ENCODE measurements at regions not wholly inside any gene's neighbourhood (a gene's known extent, or its start where the extent isn't known, plus 50 kb on each side); places are given as distances from the start of the nearest gene placed in this dataset.

DNA sequence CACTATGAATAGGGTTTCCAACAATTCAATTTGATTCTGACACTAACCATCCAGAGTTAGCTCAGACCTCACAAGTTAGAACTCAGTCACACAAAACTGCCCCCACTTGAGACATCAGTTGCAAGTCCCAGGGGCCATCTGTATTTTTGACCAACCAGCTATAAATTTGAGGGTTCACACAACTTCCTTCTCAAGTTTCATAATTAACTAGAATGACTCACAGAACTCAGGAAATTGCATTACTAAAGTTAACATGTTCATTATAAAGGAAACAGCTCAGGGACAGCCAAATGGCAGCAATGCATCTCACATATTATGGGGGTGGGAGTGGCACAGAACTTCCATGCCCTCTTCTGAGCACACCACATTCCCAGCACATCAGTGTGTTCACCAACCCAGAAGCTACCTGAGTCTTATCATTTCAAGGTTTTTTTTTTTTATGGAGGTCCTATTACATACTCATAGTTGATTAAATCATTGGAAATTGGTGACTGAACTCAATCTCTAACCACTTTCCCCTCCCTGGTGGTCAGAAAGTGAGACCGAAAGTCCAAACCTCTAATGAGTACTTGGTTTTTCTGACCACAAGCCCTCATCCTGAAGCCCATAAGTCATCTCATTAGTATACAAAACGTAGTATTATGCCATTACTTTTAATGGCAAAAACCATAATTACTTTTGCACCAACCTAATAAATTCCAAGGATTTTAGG, 1721.5 kb upstream of the SEL1L start:
- Histone ChIP-seq H3K9me3 (ENCODE audit: control insufficient read depth, low read depth, low read length) (no peaks in the 10 kb centered on the region), H3K4me1 (ENCODE audit: control insufficient read depth, insufficient read depth, low read length) (no peaks in the 10 kb centered on the region), H3K4me3 (ENCODE audit: low read length) (no peak overlapping the region), H3K36me3 (ENCODE audit: control insufficient read depth, insufficient read depth, low read length) (no peaks in the 10 kb centered on the region), H3K27ac (ENCODE audit: low read length) (no peak overlapping the region), H3K27me3 (ENCODE audit: control insufficient read depth, insufficient read depth, low read length) (no peaks in the 10 kb centered on the region)
- 90% methylated on average over 2 of the region's 2 CpGs for WGBS (ENCODE audit: insufficient coverage, low lambda C conversion rate)
- DNase-seq, result no peak

GRCh38 chr14:83255727-83256090, 1722.1 kb upstream of the SEL1L start:
- Histone ChIP-seq H3K36me3 (ENCODE audit: control insufficient read depth, insufficient read depth, low read length) (no peaks in the 10 kb centered on the region), H3K4me1 (ENCODE audit: control insufficient read depth, insufficient read depth, low read length) (no peaks in the 10 kb centered on the region), H3K27ac (ENCODE audit: low read length) (no peak overlapping the region), H3K27me3 (ENCODE audit: control insufficient read depth, insufficient read depth, low read length) (no peaks in the 10 kb centered on the region), H3K9me3 (ENCODE audit: control insufficient read depth, low read depth, low read length) (no peaks in the 10 kb centered on the region), H3K4me3 (ENCODE audit: low read length) (no peak overlapping the region)
- no peak for DNase-seq
- WGBS (ENCODE audit: insufficient coverage, low lambda C conversion rate), result no CpG with 5 or more reads among the region's 1 CpG

GRCh38 chr14:83257466-83258439, 1724.1 kb upstream of the SEL1L start:
- H3K27ac ChIP-seq (ENCODE audit: low read length), result no peak overlapping the region
- no peaks in the 10 kb centered on the region for H3K4me1 ChIP-seq (ENCODE audit: control insufficient read depth, insufficient read depth, low read length)
- no peak overlapping the region for H3K4me3 ChIP-seq (ENCODE audit: low read length)
- DNase-seq, result no peak
- H3K27me3 ChIP-seq (ENCODE audit: control insufficient read depth, insufficient read depth, low read length), result no peaks in the 10 kb centered on the region
- 86% methylated on average over 1 of the region's 5 CpGs for WGBS (ENCODE audit: insufficient coverage, low lambda C conversion rate)
- H3K36me3 ChIP-seq (ENCODE audit: control insufficient read depth, insufficient read depth, low read length), result no peaks in the 10 kb centered on the region
- H3K9me3 ChIP-seq (ENCODE audit: control insufficient read depth, low read depth, low read length), result no peaks in the 10 kb centered on the region

GRCh38 chr14:83260751-83261150, 1727.1 kb upstream of the SEL1L start:
- H3K9me3 ChIP-seq (ENCODE audit: control insufficient read depth, low read depth, low read length), result no peaks in the 10 kb centered on the region
- no peak overlapping the region for H3K4me3 ChIP-seq (ENCODE audit: low read length)
- DNase-seq, result no peak
- no peak overlapping the region for H3K27ac ChIP-seq (ENCODE audit: low read length)
- H3K27me3 ChIP-seq (ENCODE audit: control insufficient read depth, insufficient read depth, low read length), result no peaks in the 10 kb centered on the region
- WGBS (ENCODE audit: insufficient coverage, low lambda C conversion rate), result 67% methylated on average over 1 of the region's 3 CpGs
- H3K4me1 ChIP-seq (ENCODE audit: control insufficient read depth, insufficient read depth, low read length), result no peaks in the 10 kb centered on the region
- no peaks in the 10 kb centered on the region for H3K36me3 ChIP-seq (ENCODE audit: control insufficient read depth, insufficient read depth, low read length)

GRCh38 chr14:83269583-83269982, 1735.9 kb upstream of the SEL1L start:
- no peak overlapping the region for H3K27ac ChIP-seq (ENCODE audit: low read length)
- no peak for DNase-seq
- no peak overlapping the region for H3K4me3 ChIP-seq (ENCODE audit: low read length)
- WGBS (ENCODE audit: insufficient coverage, low lambda C conversion rate), result 92% methylated on average over 3 of the region's 3 CpGs
- H3K4me1 ChIP-seq (ENCODE audit: control insufficient read depth, insufficient read depth, low read length), result no peaks in the 10 kb centered on the region
- H3K27me3 ChIP-seq (ENCODE audit: control insufficient read depth, insufficient read depth, low read length), result no peaks in the 10 kb centered on the region
- no peaks in the 10 kb centered on the region for H3K9me3 ChIP-seq (ENCODE audit: control insufficient read depth, low read depth, low read length)
- no peaks in the 10 kb centered on the region for H3K36me3 ChIP-seq (ENCODE audit: control insufficient read depth, insufficient read depth, low read length)

GRCh38 chr14:83271663-83272062, 1738.0 kb upstream of the SEL1L start:
- WGBS (ENCODE audit: insufficient coverage, low lambda C conversion rate), result 100% methylated on average over 1 of the region's 2 CpGs
- no peaks in the 10 kb centered on the region for H3K36me3 ChIP-seq (ENCODE audit: control insufficient read depth, insufficient read depth, low read length)

GRCh38 chr14:83280719-83281118, 1747.1 kb upstream of the SEL1L start:
- Histone ChIP-seq H3K36me3 (ENCODE audit: control insufficient read depth, insufficient read depth, low read length) (no peaks in the 10 kb centered on the region), H3K9me3 (ENCODE audit: control insufficient read depth, low read depth, low read length) (no peaks in the 10 kb centered on the region), H3K27me3 (ENCODE audit: control insufficient read depth, insufficient read depth, low read length) (no peaks in the 10 kb centered on the region), H3K4me3 (ENCODE audit: low read length) (no peak overlapping the region), H3K4me1 (ENCODE audit: control insufficient read depth, insufficient read depth, low read length) (no peaks in the 10 kb centered on the region), H3K27ac (ENCODE audit: low read length) (no peak overlapping the region)
- DNase-seq, result no peak
- 96% methylated on average over 4 of the region's 4 CpGs for WGBS (ENCODE audit: insufficient coverage, low lambda C conversion rate)

More at GRCh38 chr14:83271663-83272062, 1738.0 kb upstream of the SEL1L start:
- no peak overlapping the region for H3K4me3 ChIP-seq (ENCODE audit: low read length)
- DNase-seq, result no peak
- no peaks in the 10 kb centered on the region for H3K27me3 ChIP-seq (ENCODE audit: control insufficient read depth, insufficient read depth, low read length)
- no peak overlapping the region for H3K27ac ChIP-seq (ENCODE audit: low read length)
- no peaks in the 10 kb centered on the region for H3K9me3 ChIP-seq (ENCODE audit: control insufficient read depth, low read depth, low read length)
- no peaks in the 10 kb centered on the region for H3K4me1 ChIP-seq (ENCODE audit: control insufficient read depth, insufficient read depth, low read length)

GRCh38 chr14:83282706-83283105, 1749.1 kb upstream of the SEL1L start:
- Histone ChIP-seq H3K4me1 (ENCODE audit: control insufficient read depth, insufficient read depth, low read length) (no peaks in the 10 kb centered on the region), H3K27ac (ENCODE audit: low read length) (no peak overlapping the region), H3K4me3 (ENCODE audit: low read length) (no peak overlapping the region), H3K36me3 (ENCODE audit: control insufficient read depth, insufficient read depth, low read length) (no peaks in the 10 kb centered on the region), H3K9me3 (ENCODE audit: control insufficient read depth, low read depth, low read length) (no peaks in the 10 kb centered on the region), H3K27me3 (ENCODE audit: control insufficient read depth, insufficient read depth, low read length) (no peaks in the 10 kb centered on the region)
- DNase-seq, result no peak

DNA sequence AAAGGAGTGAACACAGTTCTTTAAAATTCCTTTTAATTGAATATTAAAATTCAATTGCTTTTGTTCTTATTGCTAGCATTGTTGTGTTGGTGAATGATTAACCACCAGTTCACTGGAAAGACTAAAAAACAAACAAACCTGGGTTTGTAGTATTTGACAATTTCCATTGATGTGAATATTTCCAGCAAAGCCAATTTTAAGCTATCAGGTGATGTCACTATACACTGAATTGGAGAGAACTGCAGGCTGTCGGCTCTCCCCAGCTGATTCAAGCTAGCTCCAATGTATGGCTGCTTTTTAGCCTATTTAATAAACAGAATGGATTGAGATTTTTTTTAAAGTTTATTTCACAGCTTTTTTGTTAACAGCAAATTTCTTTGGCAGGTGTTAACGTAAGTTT, 1753.6 kb upstream of the SEL1L start:
- H3K4me3 ChIP-seq (ENCODE audit: low read length), result no peak overlapping the region
- no peaks in the 10 kb centered on the region for H3K36me3 ChIP-seq (ENCODE audit: control insufficient read depth, insufficient read depth, low read length)
- no peak overlapping the region for H3K27ac ChIP-seq (ENCODE audit: low read length)
- no peaks in the 10 kb centered on the region for H3K9me3 ChIP-seq (ENCODE audit: control insufficient read depth, low read depth, low read length)
- H3K4me1 ChIP-seq (ENCODE audit: control insufficient read depth, insufficient read depth, low read length), result no peaks in the 10 kb centered on the region
- 63% methylated on average over 1 of the region's 2 CpGs for WGBS (ENCODE audit: insufficient coverage, low lambda C conversion rate)
- no peak for DNase-seq
- no peaks in the 10 kb centered on the region for H3K27me3 ChIP-seq (ENCODE audit: control insufficient read depth, insufficient read depth, low read length)

GRCh38 chr14:83289390-83289789, 1755.7 kb upstream of the SEL1L start:
- WGBS (ENCODE audit: insufficient coverage, low lambda C conversion rate), result 90% methylated on average over 1 of the region's 4 CpGs
- no peaks in the 10 kb centered on the region for H3K36me3 ChIP-seq (ENCODE audit: control insufficient read depth, insufficient read depth, low read length)
- H3K9me3 ChIP-seq (ENCODE audit: control insufficient read depth, low read depth, low read length), result no peaks in the 10 kb centered on the region
- DNase-seq, result no peak
- H3K4me1 ChIP-seq (ENCODE audit: control insufficient read depth, insufficient read depth, low read length), result no peaks in the 10 kb centered on the region
- H3K27me3 ChIP-seq (ENCODE audit: control insufficient read depth, insufficient read depth, low read length), result no peaks in the 10 kb centered on the region
- no peak overlapping the region for H3K4me3 ChIP-seq (ENCODE audit: low read length)
- no peak overlapping the region for H3K27ac ChIP-seq (ENCODE audit: low read length)
